ENCODE measurements at regions not wholly inside any gene's neighbourhood (a gene's known extent, or its start where the extent isn't known, plus 50 kb on each side); places are given as distances from the start of the nearest gene placed in this dataset.

DNA sequence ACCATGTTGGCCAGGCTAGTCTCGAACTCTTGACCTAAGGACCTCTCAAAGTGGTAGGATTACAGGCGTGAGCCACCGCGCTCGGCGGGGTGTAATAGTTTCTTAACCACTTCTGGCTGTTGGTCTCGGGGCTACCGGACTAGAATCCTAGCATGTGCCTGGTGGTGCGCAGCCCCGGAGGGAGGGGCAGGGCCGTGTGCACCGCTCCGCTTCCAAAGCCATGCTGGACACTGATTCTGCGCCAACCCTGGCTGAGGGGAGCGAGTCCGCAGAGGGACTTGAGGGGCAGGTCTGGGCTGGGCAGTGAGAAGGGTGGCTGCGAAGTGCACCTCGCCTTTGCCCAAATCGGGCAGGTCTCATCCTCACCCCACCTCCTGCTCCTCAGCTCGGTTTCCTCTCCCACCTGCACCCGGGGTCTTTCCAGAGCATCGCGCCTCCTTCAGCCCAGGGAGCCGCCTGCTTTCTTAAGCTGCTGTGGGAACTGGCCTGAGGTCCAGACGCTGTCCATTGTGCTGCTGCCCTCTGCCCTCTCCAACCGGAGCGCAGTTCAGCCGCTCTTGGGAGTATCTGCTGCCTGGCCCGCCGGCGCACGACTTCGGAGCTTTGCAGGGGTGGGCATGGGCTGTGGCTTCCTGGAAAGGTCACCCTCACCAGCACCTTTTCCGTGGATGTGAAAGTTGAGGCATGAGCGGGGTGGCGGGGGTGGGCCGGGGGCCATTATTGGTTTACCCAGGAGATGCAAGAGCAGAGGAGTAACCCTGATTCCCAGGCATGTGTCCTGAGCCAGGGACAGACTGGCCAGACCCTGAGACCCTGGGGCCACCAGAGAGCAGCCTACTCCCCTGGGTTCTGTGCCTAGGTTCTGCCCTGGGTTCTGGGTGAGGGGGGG, 422.6 kb upstream of the NUPR2 start:
- no peak overlapping the region for H3K27ac Mint-ChIP-seq
- Histone ChIP-seq H3K4me3 (ENCODE audit: low read length) (no peak overlapping the region), H3K27ac (ENCODE audit: low read length) (no peak overlapping the region), H3K9me3 (ENCODE audit: control insufficient read depth, insufficient read depth, low read length) (peaks cover 60% of the 10 kb centered on the region), H3K27me3 (ENCODE audit: control insufficient read depth, insufficient read depth, low read length) (no peaks in the 10 kb centered on the region), H3K4me1 (ENCODE audit: control insufficient read depth, insufficient read depth, low read length) (no peaks in the 10 kb centered on the region), H3K36me3 (ENCODE audit: control insufficient read depth, insufficient read depth, low read length) (no peaks in the 10 kb centered on the region)
- 58% methylated on average over 37 of the region's 37 CpGs for WGBS (ENCODE audit: insufficient coverage)
- peaks cover 7% of the 10 kb centered on the region for H3K36me3 Mint-ChIP-seq
- H3K4me1 Mint-ChIP-seq: no peaks in the 10 kb centered on the region
- ATAC-seq: no peak
- intact Hi-C loops (cut with micrococcal nuclease): no loop called here
- no peak for DNase-seq
- TF ChIP-seq, protein P1, sequence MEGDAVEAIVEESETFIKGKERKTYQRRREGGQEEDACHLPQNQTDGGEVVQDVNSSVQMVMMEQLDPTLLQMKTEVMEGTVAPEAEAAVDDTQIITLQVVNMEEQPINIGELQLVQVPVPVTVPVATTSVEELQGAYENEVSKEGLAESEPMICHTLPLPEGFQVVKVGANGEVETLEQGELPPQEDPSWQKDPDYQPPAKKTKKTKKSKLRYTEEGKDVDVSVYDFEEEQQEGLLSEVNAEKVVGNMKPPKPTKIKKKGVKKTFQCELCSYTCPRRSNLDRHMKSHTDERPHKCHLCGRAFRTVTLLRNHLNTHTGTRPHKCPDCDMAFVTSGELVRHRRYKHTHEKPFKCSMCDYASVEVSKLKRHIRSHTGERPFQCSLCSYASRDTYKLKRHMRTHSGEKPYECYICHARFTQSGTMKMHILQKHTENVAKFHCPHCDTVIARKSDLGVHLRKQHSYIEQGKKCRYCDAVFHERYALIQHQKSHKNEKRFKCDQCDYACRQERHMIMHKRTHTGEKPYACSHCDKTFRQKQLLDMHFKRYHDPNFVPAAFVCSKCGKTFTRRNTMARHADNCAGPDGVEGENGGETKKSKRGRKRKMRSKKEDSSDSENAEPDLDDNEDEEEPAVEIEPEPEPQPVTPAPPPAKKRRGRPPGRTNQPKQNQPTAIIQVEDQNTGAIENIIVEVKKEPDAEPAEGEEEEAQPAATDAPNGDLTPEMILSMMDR (IDR thresholded peaks at IDR 0.05): no peak
- H3K9me3 Mint-ChIP-seq: peaks cover 4 to 18% of the 10 kb centered on the region in 2 donors
- H3K27me3 Mint-ChIP-seq (ENCODE audit: low read depth in 2 of 2): no peaks in the 10 kb centered on the region
- H3K4me3 Mint-ChIP-seq: no peak overlapping the region

DNA sequence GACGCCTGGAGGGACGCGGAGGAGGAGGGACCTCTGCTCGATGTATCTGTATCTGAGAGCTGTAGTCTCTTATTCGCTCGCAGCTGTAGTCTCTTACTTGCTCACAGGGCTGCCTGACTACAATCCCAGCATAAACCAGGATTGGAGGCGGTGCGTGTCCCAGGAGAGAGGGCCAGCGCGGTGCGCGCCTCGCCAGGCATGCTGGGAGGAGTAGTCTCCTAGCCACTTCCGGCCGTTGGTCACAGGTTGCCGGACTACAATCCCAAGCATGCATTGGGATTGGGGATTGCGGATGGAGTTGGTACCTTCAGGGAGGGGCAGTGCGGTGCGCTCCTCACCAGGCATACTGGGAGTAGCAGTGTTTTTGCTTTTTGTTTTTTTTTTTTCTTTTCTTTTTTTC, 421.7 kb upstream of the NUPR2 start:
- 38% methylated on average over 19 of the region's 19 CpGs for WGBS (ENCODE audit: insufficient coverage)
- intact Hi-C loops (cut with micrococcal nuclease): no loop called here
- no peak for DNase-seq
- no peak for ATAC-seq
- no peak overlapping the region for H3K4me3 Mint-ChIP-seq
- H3K27me3 Mint-ChIP-seq (ENCODE audit: low read depth in 2 of 2): no peaks in the 10 kb centered on the region
- Histone ChIP-seq H3K36me3 (ENCODE audit: control insufficient read depth, insufficient read depth, low read length) (no peaks in the 10 kb centered on the region), H3K27ac (ENCODE audit: low read length) (no peak overlapping the region), H3K4me1 (ENCODE audit: control insufficient read depth, insufficient read depth, low read length) (no peaks in the 10 kb centered on the region), H3K27me3 (ENCODE audit: control insufficient read depth, insufficient read depth, low read length) (no peaks in the 10 kb centered on the region), H3K4me3 (ENCODE audit: low read length) (no peak overlapping the region), H3K9me3 (ENCODE audit: control insufficient read depth, insufficient read depth, low read length) (peaks cover 53% of the 10 kb centered on the region)
- TF ChIP-seq, protein P1 (IDR thresholded peaks at IDR 0.05): no peak
- no peak overlapping the region for H3K27ac Mint-ChIP-seq
- H3K4me1 Mint-ChIP-seq: no peaks in the 10 kb centered on the region
- H3K36me3 Mint-ChIP-seq: peaks cover 7% of the 10 kb centered on the region
- H3K9me3 Mint-ChIP-seq: peaks cover 8 to 24% of the 10 kb centered on the region in 2 donors

GRCh38 chr7:56537477-56537876, 421.3 kb upstream of the NUPR2 start:
- H3K27me3 Mint-ChIP-seq (ENCODE audit: low read depth in 2 of 2): no peaks in the 10 kb centered on the region
- intact Hi-C loops (cut with micrococcal nuclease): no loop called here
- no peaks in the 10 kb centered on the region for H3K4me1 ChIP-seq (ENCODE audit: control insufficient read depth, insufficient read depth, low read length)
- no peak overlapping the region for H3K4me3 ChIP-seq (ENCODE audit: low read length)
- no peaks in the 10 kb centered on the region for H3K36me3 ChIP-seq (ENCODE audit: control insufficient read depth, insufficient read depth, low read length)
- peaks cover 8 to 24% of the 10 kb centered on the region in 2 donors for H3K9me3 Mint-ChIP-seq
- no peak overlapping the region for H3K4me3 Mint-ChIP-seq
- ATAC-seq (no peak), DNase-seq (no peak)
- peaks cover 49% of the 10 kb centered on the region for H3K9me3 ChIP-seq (ENCODE audit: control insufficient read depth, insufficient read depth, low read length)
- WGBS (ENCODE audit: insufficient coverage): 45% methylated on average over 20 of the region's 20 CpGs
- H3K36me3 Mint-ChIP-seq: peaks cover 7% of the 10 kb centered on the region
- no peaks in the 10 kb centered on the region for H3K4me1 Mint-ChIP-seq
- TF ChIP-seq, protein P1 (IDR thresholded peaks at IDR 0.05): no peak
- no peak overlapping the region for H3K27ac ChIP-seq (ENCODE audit: low read length)
- no peaks in the 10 kb centered on the region for H3K27me3 ChIP-seq (ENCODE audit: control insufficient read depth, insufficient read depth, low read length)
- no peak overlapping the region for H3K27ac Mint-ChIP-seq
